ENCODE measurements at regions not wholly inside any gene's neighbourhood (a gene's known extent, or its start where the extent isn't known, plus 50 kb on each side); places are given as distances from the start of the nearest gene placed in this dataset.

GRCh38 chr11:111006227-111006626, 239.3 kb upstream of the POU2AF2 start:
- intact Hi-C loops (cut with DNase I; ENCODE audit: low total_unique reads), result no loop called here
- TF ChIP-seq CTCF (IDR thresholded peaks at IDR 0.05 in 4 of 5, conservative IDR thresholded peaks at IDR 0.05 in 1 of 5), result no peak
- TF ChIP-seq POLR2A (IDR thresholded peaks at IDR 0.05), result no peak

GRCh38 chr11:111001986-111002611, 243.4 kb upstream of the POU2AF2 start:
- Histone ChIP-seq H3K27me3 (no peaks in the 10 kb centered on the region), H3K4me1 (no peaks in the 10 kb centered on the region), H3K36me3 (no peaks in the 10 kb centered on the region), H3K9me3 (no peaks in the 10 kb centered on the region), H3K4me3 (no peak overlapping the region), H3K27ac (no peak overlapping the region)
- ATAC-seq (peak; percentile 74 to 79), DNase-seq (no peak)
- intact Hi-C loops (cut with DNase I; ENCODE audit: low total_unique reads), result no loop called here
- in situ Hi-C loops (cut with MboI; ENCODE audit: low sequenced_read_pairs in 4 of 4), result no loop called here
- TF ChIP-seq CTCF (IDR thresholded peaks at IDR 0.05 in 4 of 5, conservative IDR thresholded peaks at IDR 0.05 in 1 of 5), result no peak

More at GRCh38 chr11:111006227-111006626, 239.3 kb upstream of the POU2AF2 start:
- no peaks in the 10 kb centered on the region for H3K4me1 ChIP-seq
- no peak overlapping the region for H3K4me3 ChIP-seq
- ATAC-seq (no peak), DNase-seq (no peak)
- H3K9me3 ChIP-seq, result no peaks in the 10 kb centered on the region
- H3K36me3 ChIP-seq, result no peaks in the 10 kb centered on the region
- H3K27ac ChIP-seq, result no peak overlapping the region
- in situ Hi-C loops (cut with MboI; ENCODE audit: low sequenced_read_pairs in 4 of 4), result no loop called here
- no peaks in the 10 kb centered on the region for H3K27me3 ChIP-seq

GRCh38 chr11:111001081-111001430, 244.5 kb upstream of the POU2AF2 start:
- intact Hi-C loops (cut with DNase I; ENCODE audit: low total_unique reads), result no loop called here
- no peak for DNase-seq
- H3K27me3 ChIP-seq, result no peaks in the 10 kb centered on the region
- ATAC-seq, result no peak
- no peak overlapping the region for H3K27ac ChIP-seq
- H3K36me3 ChIP-seq, result no peaks in the 10 kb centered on the region
- TF ChIP-seq CTCF (IDR thresholded peaks at IDR 0.05 in 4 of 5, conservative IDR thresholded peaks at IDR 0.05 in 1 of 5) (no peak), POLR2A (IDR thresholded peaks at IDR 0.05) (no peak)
- H3K4me1 ChIP-seq, result no peaks in the 10 kb centered on the region
- in situ Hi-C loops (cut with MboI; ENCODE audit: low sequenced_read_pairs in 4 of 4), result no loop called here
- no peak overlapping the region for H3K4me3 ChIP-seq
- H3K9me3 ChIP-seq, result no peaks in the 10 kb centered on the region

GRCh38 chr11:111000400-111001080, 245.0 kb upstream of the POU2AF2 start:
- H3K27ac ChIP-seq, result no peak overlapping the region
- H3K4me3 ChIP-seq, result no peak overlapping the region
- ATAC-seq (no peak), DNase-seq (no peak)
- in situ Hi-C loops (cut with MboI; ENCODE audit: low sequenced_read_pairs in 4 of 4), result no loop called here
- H3K4me1 ChIP-seq, result no peaks in the 10 kb centered on the region
- H3K27me3 ChIP-seq, result no peaks in the 10 kb centered on the region
- no peak for TF ChIP-seq POLR2A (IDR thresholded peaks at IDR 0.05)
- TF ChIP-seq CTCF (IDR thresholded peaks at IDR 0.05 in 4 of 5, conservative IDR thresholded peaks at IDR 0.05 in 1 of 5), result no peak
- H3K9me3 ChIP-seq, result no peaks in the 10 kb centered on the region
- intact Hi-C loops (cut with DNase I; ENCODE audit: low total_unique reads), result no loop called here
- no peaks in the 10 kb centered on the region for H3K36me3 ChIP-seq
